ENCODE measurements at regions not wholly inside any gene's neighbourhood (a gene's known extent, or its start where the extent isn't known, plus 50 kb on each side); places are given as distances from the start of the nearest gene placed in this dataset.
A peak's percentile ranks its signal among the peaks of the same experiment; 100 is the strongest.

- TF ChIP-seq, protein P1, sequence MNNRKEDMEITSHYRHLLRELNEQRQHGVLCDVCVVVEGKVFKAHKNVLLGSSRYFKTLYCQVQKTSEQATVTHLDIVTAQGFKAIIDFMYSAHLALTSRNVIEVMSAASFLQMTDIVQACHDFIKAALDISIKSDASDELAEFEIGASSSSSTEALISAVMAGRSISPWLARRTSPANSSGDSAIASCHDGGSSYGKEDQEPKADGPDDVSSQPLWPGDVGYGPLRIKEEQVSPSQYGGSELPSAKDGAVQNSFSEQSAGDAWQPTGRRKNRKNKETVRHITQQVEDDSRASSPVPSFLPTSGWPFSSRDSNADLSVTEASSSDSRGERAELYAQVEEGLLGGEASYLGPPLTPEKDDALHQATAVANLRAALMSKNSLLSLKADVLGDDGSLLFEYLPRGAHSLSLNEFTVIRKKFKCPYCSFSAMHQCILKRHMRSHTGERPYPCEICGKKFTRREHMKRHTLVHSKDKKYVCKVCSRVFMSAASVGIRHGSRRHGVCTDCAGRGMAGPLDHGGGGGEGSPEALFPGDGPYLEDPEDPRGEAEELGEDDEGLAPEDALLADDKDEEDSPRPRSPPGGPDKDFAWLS (CRISPR knock-in tag; IDR thresholded peaks at IDR 0.05; ENCODE audit: borderline replicate concordance) = no peak
- TF ChIP-seq ZNF367 (CRISPR knock-in tag; IDR thresholded peaks at IDR 0.05; ENCODE audit: borderline replicate concordance) (0 out of 2 replicates have a peak, but pooled peaks have one; percentile 64), ZFY (CRISPR knock-in tag; IDR thresholded peaks at IDR 0.05) (peak; percentile 87), GABPB1 (CRISPR knock-in tag; IDR thresholded peaks at IDR 0.05) (peak; percentile 84), ZSCAN25 (CRISPR knock-in tag; IDR thresholded peaks at IDR 0.05) (peak; percentile 26; the same call in 1 of the 2 replicates), RBM22 (optimal IDR thresholded peaks at IDR 0.05; ENCODE audit: low read length) (no peak), MED1 (CRISPR knock-in tag; IDR thresholded peaks at IDR 0.05) (peak; percentile 75), ZNF333 (CRISPR knock-in tag; IDR thresholded peaks at IDR 0.05; ENCODE audit: borderline replicate concordance) (no peak), ZEB1 (IDR thresholded peaks at IDR 0.05; ENCODE audit: insufficient replicate concordance, low read depth) (no peak), HOXA3 (CRISPR knock-in tag; IDR thresholded peaks at IDR 0.05) (peak; percentile 77), ZBTB38 (CRISPR knock-in tag; IDR thresholded peaks at IDR 0.05) (peak; percentile 81; the same call in 1 of the 2 replicates), TBX3 (IDR thresholded peaks at IDR 0.05; ENCODE audit: borderline replicate concordance) (0 out of 2 replicates have a peak, but pooled peaks have one; percentile 40), ZNF121 (CRISPR knock-in tag; IDR thresholded peaks at IDR 0.05) (peak; percentile 73), ZSCAN12 (CRISPR knock-in tag; IDR thresholded peaks at IDR 0.05) (no peak), MZF1 (CRISPR knock-in tag; IDR thresholded peaks at IDR 0.05; ENCODE audit: borderline replicate concordance) (no peak), ZFP1 (CRISPR knock-in tag; IDR thresholded peaks at IDR 0.05) (0 out of 2 replicates have a peak, but pooled peaks have one; percentile 43)
- TF ChIP-seq, protein P2, sequence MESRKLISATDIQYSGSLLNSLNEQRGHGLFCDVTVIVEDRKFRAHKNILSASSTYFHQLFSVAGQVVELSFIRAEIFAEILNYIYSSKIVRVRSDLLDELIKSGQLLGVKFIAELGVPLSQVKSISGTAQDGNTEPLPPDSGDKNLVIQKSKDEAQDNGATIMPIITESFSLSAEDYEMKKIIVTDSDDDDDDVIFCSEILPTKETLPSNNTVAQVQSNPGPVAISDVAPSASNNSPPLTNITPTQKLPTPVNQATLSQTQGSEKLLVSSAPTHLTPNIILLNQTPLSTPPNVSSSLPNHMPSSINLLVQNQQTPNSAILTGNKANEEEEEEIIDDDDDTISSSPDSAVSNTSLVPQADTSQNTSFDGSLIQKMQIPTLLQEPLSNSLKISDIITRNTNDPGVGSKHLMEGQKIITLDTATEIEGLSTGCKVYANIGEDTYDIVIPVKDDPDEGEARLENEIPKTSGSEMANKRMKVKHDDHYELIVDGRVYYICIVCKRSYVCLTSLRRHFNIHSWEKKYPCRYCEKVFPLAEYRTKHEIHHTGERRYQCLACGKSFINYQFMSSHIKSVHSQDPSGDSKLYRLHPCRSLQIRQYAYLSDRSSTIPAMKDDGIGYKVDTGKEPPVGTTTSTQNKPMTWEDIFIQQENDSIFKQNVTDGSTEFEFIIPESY (CRISPR knock-in tag; IDR thresholded peaks at IDR 0.05) = peak; percentile 21; the same call in 1 of the 2 replicates
- TF ChIP-seq, protein P3, sequence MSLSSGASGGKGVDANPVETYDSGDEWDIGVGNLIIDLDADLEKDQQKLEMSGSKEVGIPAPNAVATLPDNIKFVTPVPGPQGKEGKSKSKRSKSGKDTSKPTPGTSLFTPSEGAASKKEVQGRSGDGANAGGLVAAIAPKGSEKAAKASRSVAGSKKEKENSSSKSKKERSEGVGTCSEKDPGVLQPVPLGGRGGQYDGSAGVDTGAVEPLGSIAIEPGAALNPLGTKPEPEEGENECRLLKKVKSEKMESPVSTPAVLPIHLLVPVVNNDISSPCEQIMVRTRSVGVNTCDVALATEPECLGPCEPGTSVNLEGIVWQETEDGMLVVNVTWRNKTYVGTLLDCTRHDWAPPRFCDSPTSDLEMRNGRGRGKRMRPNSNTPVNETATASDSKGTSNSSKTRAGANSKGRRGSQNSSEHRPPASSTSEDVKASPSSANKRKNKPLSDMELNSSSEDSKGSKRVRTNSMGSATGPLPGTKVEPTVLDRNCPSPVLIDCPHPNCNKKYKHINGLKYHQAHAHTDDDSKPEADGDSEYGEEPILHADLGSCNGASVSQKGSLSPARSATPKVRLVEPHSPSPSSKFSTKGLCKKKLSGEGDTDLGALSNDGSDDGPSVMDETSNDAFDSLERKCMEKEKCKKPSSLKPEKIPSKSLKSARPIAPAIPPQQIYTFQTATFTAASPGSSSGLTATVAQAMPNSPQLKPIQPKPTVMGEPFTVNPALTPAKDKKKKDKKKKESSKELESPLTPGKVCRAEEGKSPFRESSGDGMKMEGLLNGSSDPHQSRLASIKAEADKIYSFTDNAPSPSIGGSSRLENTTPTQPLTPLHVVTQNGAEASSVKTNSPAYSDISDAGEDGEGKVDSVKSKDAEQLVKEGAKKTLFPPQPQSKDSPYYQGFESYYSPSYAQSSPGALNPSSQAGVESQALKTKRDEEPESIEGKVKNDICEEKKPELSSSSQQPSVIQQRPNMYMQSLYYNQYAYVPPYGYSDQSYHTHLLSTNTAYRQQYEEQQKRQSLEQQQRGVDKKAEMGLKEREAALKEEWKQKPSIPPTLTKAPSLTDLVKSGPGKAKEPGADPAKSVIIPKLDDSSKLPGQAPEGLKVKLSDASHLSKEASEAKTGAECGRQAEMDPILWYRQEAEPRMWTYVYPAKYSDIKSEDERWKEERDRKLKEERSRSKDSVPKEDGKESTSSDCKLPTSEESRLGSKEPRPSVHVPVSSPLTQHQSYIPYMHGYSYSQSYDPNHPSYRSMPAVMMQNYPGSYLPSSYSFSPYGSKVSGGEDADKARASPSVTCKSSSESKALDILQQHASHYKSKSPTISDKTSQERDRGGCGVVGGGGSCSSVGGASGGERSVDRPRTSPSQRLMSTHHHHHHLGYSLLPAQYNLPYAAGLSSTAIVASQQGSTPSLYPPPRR (CRISPR knock-in tag; IDR thresholded peaks at IDR 0.05; ENCODE audit: borderline replicate concordance) = peak; percentile 39; the same call in 1 of the 2 replicates
These were observed 70.8 kb upstream of the LPCAT1 start (continued) for GRCh38 chr5:1594357-1595106.

All from HepG2 (cell line).